Chondrocyte (in vitro differentiated cells): ENCODE measurements at regions not wholly inside any gene's neighbourhood (a gene's known extent, or its start where the extent isn't known, plus 50 kb on each side); places are given as distances from the start of the nearest gene placed in this dataset.

Source experiments
- DNase-seq: peaks from one replicate; pipeline ENCODE4 v3.0.0; 2021; ENCODE audit warnings: mixed read lengths, low spot score
- H3K27ac Mint-ChIP-seq: one replicate; pipeline ENCODE4 v1.8.0; 2021; ENCODE audit warnings: mild to moderate bottlenecking, moderate library complexity, mixed read lengths; ENCODE audit not compliant: unreplicated experiment
- H3K27me3 Mint-ChIP-seq: 2 replicates; pipeline ENCODE4 v1.8.0; 2021; ENCODE audit warnings: low read depth, mixed read lengths
- H3K36me3 Mint-ChIP-seq: 2 replicates; pipeline ENCODE4 v1.8.0; 2021; ENCODE audit warnings: low read depth, mixed read lengths
- H3K4me1 Mint-ChIP-seq: 2 replicates; pipeline ENCODE4 v1.8.0; 2021; ENCODE audit warnings: low read depth, mild to moderate bottlenecking, mixed read lengths
- H3K4me3 Mint-ChIP-seq: one replicate; pipeline ENCODE4 v1.8.0; 2021; ENCODE audit warnings: mild to moderate bottlenecking, moderate library complexity, mixed read lengths; ENCODE audit not compliant: unreplicated experiment
- H3K9me3 Mint-ChIP-seq: 2 replicates; pipeline ENCODE4 v1.8.0; 2021; ENCODE audit warnings: low read depth, mixed read lengths
- CTCF ChIP-seq: fragments of 200-600 bp; sonication (generic); IDR thresholded peaks from 2 replicates; pipeline ENCODE4 v1.5.0; 2021; ENCODE audit warnings: antibody characterized with exemption, mild to moderate bottlenecking, moderate library complexity

DNA sequence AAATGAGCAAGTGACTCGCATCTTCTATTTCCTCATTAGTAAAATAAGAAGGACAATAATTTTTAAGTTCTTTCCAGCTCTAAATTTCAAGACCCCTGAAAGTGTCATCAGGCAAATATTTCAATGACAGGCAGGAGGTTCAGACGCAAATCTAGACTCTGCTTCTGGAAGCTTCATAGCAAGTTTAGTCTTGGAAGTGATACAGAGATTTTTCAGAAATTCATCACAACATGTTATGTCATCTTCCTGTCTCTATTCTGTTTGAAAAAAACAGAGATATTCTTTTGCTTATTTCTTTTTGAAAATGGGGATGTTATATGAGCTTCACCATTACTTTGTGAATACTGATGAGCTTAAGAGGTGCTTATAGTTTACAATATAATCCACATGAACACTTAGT, 74.0 kb downstream of the C3orf85 start:
- Mint-ChIP-seq H3K4me3 (no peak overlapping the region), H3K27me3 (peaks cover 14% of the 10 kb centered on the region), H3K9me3 (no peaks in the 10 kb centered on the region), H3K36me3 (no peaks in the 10 kb centered on the region), H3K4me1 (no peaks in the 10 kb centered on the region), H3K27ac (no peak overlapping the region)
- DNase-seq = no peak
- TF ChIP-seq CTCF = no peak

GRCh38 chr3:109211941-109212340, 75.4 kb downstream of the C3orf85 start:
- Mint-ChIP-seq H3K27ac (no peak overlapping the region), H3K4me3 (no peak overlapping the region), H3K27me3 (peaks cover 19% of the 10 kb centered on the region), H3K9me3 (no peaks in the 10 kb centered on the region), H3K36me3 (no peaks in the 10 kb centered on the region), H3K4me1 (no peaks in the 10 kb centered on the region)
- TF ChIP-seq CTCF = no peak
- DNase-seq = no peak

DNA sequence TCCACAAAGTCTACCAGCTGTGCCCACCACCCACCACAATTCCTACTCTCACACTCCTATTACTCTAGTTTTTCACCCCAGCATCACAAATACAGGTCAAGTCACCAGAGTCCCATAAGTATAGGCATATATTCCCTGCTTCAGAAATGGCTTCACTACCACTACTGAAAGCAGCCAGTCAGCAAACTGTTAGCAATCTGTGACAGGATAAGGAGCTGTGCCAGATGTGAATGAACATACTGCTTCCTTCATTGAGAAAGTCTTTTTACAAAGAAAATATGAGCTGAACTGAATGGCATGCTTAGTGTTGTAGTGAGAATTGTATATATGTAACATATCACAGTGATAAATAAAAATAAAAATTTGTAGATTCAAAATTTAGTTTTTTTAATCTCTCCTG, 76.8 kb downstream of the C3orf85 start:
- Mint-ChIP-seq H3K27me3 (peaks cover 13% of the 10 kb centered on the region), H3K27ac (no peak overlapping the region), H3K4me1 (no peaks in the 10 kb centered on the region), H3K9me3 (no peaks in the 10 kb centered on the region), H3K36me3 (no peaks in the 10 kb centered on the region), H3K4me3 (no peak overlapping the region)
- TF ChIP-seq CTCF = no peak
- DNase-seq = no peak

- no peak for DNase-seq
- peaks cover 5% of the 10 kb centered on the region for H3K27me3 Mint-ChIP-seq
- no peaks in the 10 kb centered on the region for H3K36me3 Mint-ChIP-seq
- TF ChIP-seq CTCF = peak; percentile 27
- H3K4me1 Mint-ChIP-seq = no peaks in the 10 kb centered on the region
- H3K9me3 Mint-ChIP-seq = peaks cover 5% of the 10 kb centered on the region
- no peak overlapping the region for H3K27ac Mint-ChIP-seq
- H3K4me3 Mint-ChIP-seq = no peak overlapping the region
Observed at GRCh38 chr3:109224333-109224732, 87.8 kb downstream of the C3orf85 start.

DNA sequence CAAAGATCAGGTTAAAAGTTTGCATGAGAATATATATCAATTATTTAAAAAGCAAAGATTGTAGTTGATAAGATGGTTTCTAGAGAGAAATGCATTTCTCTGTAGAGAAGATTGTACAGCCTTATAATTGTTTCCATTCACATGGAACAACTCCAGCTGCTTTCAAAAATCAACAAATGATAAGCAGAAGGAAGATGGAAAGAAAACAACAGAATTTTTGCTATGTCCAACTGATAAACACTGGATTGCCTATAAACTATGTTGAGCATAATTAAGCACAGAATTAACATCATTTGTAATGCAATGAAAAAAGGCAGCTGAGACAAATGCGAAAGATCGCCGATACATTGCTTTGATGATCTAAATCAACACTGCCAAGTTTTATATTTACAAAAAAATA, 89.0 kb downstream of the C3orf85 start:
- H3K27me3 Mint-ChIP-seq = peaks cover 5% of the 10 kb centered on the region
- TF ChIP-seq CTCF = no peak
- H3K4me3 Mint-ChIP-seq = no peak overlapping the region
- no peak overlapping the region for H3K27ac Mint-ChIP-seq
- H3K4me1 Mint-ChIP-seq = no peaks in the 10 kb centered on the region
- H3K9me3 Mint-ChIP-seq = no peaks in the 10 kb centered on the region
- no peaks in the 10 kb centered on the region for H3K36me3 Mint-ChIP-seq
- DNase-seq = no peak
